HG02970 (cell line): ENCODE measurements at regions not wholly inside any gene's neighbourhood (a gene's known extent, or its start where the extent isn't known, plus 50 kb on each side); places are given as distances from the start of the nearest gene placed in this dataset.

Source experiments
- ATAC-seq: cut with Tn5 transposase; IDR thresholded peaks from one replicate; pipeline ENCODE4 v1.9.1; 2021; ENCODE audit warnings: mild to moderate bottlenecking, moderate library complexity, moderate number of reproducible peaks; ENCODE audit not compliant: unreplicated experiment, low FRiP score

- no peak for ATAC-seq
Measured at GRCh38 chr10:84991301-84991700, 662.9 kb downstream of the CCSER2 start.

DNA sequence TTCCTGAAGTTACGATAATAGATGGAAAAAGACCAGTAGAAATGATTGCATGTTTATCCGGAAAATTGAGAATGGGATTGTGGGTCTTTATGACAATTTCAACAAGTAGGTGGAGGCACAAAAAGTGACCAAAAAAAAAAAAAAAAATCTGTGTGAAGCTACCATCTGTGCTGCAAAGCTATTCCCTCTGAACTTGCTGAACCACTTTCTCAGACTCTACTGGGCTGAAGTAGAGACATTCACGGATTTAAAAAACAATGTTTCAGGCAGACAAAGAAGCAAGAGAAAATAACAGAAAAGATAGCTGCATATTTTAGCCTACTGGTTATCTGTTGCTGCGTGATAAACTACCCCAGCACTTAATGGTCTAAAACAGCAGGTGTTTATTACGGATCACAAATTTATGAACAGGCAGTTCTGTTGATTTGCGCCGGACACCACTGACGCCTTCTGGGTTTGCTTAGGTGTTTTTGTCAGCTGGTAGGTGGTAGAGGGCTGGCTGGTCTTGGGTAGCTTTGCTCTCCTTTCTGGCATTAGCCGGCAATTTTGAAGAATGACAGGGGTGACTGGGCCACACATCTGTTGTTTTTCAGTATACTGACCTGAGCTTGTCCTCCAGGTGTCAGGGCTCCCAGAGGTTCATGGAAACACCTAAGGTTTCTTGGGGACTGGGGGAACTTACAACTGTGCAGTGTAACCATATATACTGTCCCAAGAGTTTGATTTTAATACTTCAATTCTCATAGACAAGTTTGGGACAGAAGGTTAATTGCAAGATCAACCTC is 665.1 kb downstream of the CCSER2 start:
- no peak for ATAC-seq

- ATAC-seq = no peak
Measured at GRCh38 chr10:84994722-84995121, 666.3 kb downstream of the CCSER2 start.

DNA sequence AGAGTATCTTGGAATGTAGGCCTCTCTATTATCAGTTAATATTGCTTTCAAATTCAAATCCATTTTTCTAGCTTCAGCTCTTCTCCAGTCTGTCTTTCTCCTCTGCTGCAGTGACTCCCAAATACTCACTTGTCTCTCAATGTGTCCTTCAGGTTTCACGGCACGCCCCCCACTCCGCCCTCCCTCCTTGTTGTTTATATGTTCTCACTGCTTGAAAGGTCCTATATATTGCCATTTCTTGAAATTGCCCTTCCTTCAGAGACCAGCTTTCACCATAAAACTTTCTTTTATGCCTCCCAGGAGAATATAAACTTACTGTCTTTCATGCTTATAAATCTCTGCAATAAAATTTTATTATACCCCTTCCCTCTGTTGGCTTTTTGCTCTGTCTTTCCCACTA is 668.2 kb downstream of the CCSER2 start:
- ATAC-seq = no peak

GRCh38 chr10:84997870-84998269 is 669.5 kb downstream of the CCSER2 start:
- no peak for ATAC-seq

- no peak for ATAC-seq
Measured at GRCh38 chr10:84999929-85000328, 671.5 kb downstream of the CCSER2 start.

GRCh38 chr10:85003083-85003482 is 674.7 kb downstream of the CCSER2 start:
- ATAC-seq = peak; percentile 60

GRCh38 chr10:85008488-85009184 is 680.2 kb downstream of the CCSER2 start:
- no peak for ATAC-seq

DNA sequence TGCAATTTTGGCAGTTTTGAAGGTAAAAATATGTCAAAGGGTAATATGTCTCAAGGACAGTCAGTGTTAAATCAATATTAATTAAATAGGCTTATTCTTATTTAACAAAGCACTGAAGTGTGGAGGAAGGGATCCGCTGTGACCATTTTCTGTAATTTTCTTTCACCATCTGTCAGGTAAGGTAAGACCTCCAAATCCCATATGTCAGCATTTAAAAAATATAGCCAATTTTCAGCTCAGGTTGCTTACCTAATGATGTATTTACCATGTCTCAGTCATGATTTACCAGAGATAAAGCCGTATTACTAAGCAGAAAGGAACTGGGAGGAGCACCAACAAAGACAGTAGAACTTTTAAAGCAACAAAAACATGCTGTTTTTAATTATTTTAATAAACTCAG is 683.9 kb downstream of the CCSER2 start:
- no peak for ATAC-seq

DNA sequence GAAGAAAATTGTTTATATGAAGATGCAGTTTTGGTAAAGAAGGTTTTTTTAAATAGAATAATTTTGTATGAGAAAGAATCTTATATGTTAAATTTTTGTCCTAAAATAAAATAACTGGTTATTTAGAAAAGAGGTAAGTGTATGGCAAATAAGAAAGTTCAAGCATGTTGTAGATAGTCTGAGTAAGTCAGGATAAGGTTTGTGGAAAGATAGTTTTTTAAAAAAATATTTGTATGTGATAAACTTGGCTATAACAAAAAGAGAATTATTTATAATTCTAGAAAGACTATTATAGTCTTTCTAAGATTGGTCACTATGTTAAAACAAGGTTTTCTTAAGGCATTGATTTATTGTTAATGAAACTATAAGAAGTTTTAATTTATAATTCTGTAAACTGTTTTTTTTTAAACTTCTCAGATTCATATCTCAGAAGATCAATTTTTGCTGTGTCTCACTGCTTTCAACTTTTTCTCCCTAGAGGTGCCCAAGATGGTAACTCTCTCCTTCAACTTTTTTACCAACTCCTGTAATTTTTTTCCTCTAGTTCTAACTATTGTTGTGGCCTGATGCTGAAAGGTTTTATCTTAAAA is 698.6 kb downstream of the CCSER2 start:
- ATAC-seq = no peak

- no peak for ATAC-seq
Measured at GRCh38 chr10:85032981-85033380, 704.6 kb downstream of the CCSER2 start.

- no peak for ATAC-seq
Measured at GRCh38 chr10:85036661-85037060, 708.3 kb downstream of the CCSER2 start.

- ATAC-seq = no peak
Measured at GRCh38 chr10:85039311-85039710, 710.9 kb downstream of the CCSER2 start.

- ATAC-seq = no peak
Measured at GRCh38 chr10:85043207-85043606, 714.8 kb downstream of the CCSER2 start.

DNA sequence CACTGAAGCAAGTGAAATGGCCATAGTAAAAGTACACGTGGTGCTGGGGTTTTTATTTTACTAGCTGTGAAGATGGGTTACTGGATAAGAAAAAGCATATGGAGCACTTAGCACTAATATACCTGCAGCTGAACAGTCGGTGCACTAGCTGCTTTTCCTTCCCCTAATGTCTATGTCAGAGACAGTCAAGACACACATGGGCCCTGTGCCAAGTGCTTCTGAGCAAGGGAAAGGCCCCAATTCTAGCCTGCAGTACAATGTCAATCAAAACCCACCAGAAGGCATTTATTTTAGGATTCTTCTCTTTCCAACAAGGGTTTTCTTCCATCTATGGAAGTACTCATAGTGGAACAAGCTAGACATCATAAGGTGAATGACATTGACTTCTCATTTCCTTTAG is 716.7 kb downstream of the CCSER2 start:
- no peak for ATAC-seq

DNA sequence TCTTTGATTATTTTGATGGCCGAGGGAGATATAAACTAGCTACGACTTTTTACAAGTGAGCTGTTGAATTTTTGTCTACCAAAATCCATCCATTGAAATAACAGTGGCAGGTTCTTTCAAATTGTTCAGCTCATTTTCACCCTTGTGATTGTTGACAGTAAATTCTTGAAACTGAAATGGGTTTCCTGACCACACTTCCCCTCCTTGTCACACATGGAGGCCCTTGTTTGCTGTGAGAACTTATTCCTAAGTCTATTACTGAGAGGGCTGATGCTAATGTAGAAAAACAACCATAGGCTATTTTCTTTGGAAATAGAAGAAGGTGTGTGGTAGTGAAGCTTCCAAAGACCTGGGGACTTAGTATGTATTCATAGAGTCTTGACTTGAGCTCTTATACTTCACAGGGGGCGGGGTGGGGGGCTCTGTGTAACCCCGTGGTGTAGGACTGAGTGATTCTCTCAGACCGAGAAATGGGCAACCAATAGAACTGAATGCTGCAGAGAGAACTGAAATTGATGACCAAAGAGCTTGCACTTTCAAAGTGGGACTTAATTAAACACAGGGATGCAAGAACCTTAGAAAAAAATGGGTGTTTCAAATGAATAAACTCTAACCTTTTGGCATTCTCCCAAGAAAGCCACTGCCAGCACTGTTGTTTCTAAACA is 718.9 kb downstream of the CCSER2 start:
- ATAC-seq = no peak

DNA sequence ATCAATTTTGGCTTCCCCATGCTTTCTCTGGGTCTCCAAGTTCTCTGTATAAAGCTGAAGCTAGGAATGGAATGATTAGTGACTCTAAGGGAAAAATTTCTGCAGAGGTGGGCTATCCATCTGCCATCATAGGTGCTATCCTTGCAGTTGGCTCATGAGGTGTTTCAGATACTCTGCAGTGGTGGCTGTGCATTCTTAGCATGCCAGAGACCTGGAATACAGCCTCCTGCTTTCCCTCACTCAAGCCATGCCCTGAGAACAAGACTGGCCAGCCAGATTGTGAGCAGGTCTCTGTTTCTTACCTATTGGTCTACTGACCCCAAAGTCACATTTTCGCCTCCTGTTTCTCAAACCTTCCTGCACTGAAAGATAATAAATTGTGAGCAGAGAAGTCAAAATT is 719.6 kb downstream of the CCSER2 start:
- no peak for ATAC-seq

DNA sequence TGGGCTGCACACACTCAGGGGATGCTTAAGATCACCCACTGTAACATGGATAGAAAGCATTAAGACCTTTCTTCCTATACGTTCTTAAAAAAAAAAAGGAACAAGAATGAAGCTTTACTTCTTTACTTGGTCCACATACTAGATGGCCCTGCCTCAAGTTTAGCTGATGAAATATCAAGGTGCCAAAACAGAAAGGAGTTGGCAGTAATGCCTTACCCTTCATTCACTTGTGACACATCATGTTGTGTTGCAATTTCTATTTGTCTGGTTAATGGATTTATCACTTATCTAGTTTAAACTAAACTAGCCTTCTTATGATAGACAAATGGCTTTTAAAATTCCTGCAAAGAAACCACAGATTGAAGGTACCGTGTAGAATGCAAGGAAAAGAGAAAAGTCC is 720.3 kb downstream of the CCSER2 start:
- no peak for ATAC-seq

GRCh38 chr10:85060944-85061343 is 732.6 kb downstream of the CCSER2 start:
- no peak for ATAC-seq

- no peak for ATAC-seq
Measured at GRCh38 chr10:85061401-85061800, 733.0 kb downstream of the CCSER2 start.

DNA sequence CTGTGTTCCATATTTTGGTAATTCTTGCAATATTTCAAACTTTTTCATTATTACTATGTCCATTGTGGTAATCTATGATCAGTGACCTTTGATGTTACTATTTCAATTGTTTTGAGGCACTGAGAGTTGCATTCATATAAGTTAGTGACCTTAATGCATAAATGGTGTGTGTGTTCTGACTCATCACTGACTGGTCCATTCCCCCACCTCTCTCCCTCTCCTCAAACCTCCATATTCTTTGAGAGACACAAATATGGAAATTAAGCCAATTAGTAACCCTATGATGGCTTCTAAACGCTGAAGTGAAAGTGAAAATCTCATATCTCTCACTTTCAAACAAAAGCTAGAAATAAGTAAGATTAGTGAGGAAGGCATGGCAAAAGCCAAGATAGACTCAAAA is 739.6 kb downstream of the CCSER2 start:
- ATAC-seq = no peak
